ENCODE measurements at regions not wholly inside any gene's neighbourhood (a gene's known extent, or its start where the extent isn't known, plus 50 kb on each side); places are given as distances from the start of the nearest gene placed in this dataset.
A peak's percentile ranks its signal among the peaks of the same experiment; 100 is the strongest.

DNA sequence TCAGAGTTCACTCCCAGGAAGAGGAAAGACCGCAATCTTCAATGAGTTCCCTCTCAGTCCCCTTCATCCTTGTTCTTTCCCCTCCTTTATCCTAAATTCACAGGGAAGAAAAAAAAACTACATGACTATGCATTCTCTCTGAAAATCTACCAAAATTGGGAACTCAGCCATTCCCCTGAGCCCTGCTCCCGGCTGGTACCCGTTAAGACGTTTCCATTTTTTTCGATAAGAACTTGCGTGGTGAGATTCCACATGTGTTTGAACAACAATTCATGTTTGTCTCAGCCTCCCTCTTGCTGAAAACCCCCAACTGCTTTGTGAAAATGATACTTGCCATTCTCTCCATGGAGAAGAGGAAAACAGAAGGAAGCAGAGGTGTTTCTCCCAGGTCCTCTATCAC is 318.7 kb upstream of the ID2 start:
- no CpG with 5 or more reads among the region's 6 CpGs for WGBS, 2 donors (ENCODE audit: extremely low coverage in 2 of 2, insufficient read length in 2 of 2, insufficient replicate concordance in 1 of 2)
- no peak overlapping the region for H4K8ac ChIP-seq (ENCODE audit: low read depth, low read length)
- H4K91ac ChIP-seq (ENCODE audit: low read depth, low read length, poor library complexity), result no peak overlapping the region
- H2BK5ac ChIP-seq (ENCODE audit: low read length), result no peak overlapping the region
- H3K9me3 ChIP-seq (replicated peaks in 1 of 2; ENCODE audit: control insufficient read depth in 2 of 2, insufficient read depth in 1 of 2, low read depth in 1 of 2, low read length in 2 of 2), result peaks cover 0 to 4% of the 10 kb centered on the region in 2 donors
- no peaks in the 10 kb centered on the region for H3K79me1 ChIP-seq (ENCODE audit: low read depth, low read length)
- H2AK5ac ChIP-seq (ENCODE audit: low read depth, low read length), result no peak overlapping the region
- peak overlapping the region; percentile 39 for H2AFZ ChIP-seq (ENCODE audit: low read length)
- no peaks in the 10 kb centered on the region for H3K27me3 ChIP-seq (ENCODE audit: control insufficient read depth in 3 of 3, insufficient read depth in 3 of 3, low read depth in 1 of 3, low read length in 3 of 3)
- H3K27ac ChIP-seq (replicated peaks; ENCODE audit: low read length), result no peak overlapping the region
- DNase-seq (ENCODE audit: low spot score), result no peak
- H3K4ac ChIP-seq (ENCODE audit: low read length), result no peak overlapping the region
- H2BK12ac ChIP-seq (ENCODE audit: low read length), result no peak overlapping the region
- H2BK120ac ChIP-seq (ENCODE audit: low read depth, low read length), result no peak overlapping the region
- H2BK15ac ChIP-seq (ENCODE audit: low read length), result no peak overlapping the region
- peaks cover 0 to 2% of the 10 kb centered on the region in 2 donors for H3K4me1 ChIP-seq (ENCODE audit: control insufficient read depth in 2 of 2, insufficient read depth in 1 of 2, low read depth in 1 of 2, low read length in 2 of 2)
- H3K4me3 ChIP-seq (ENCODE audit: low read length in 2 of 2), result no peak overlapping the region
- no peak overlapping the region for H3K4me2 ChIP-seq (ENCODE audit: insufficient read depth, low read length, poor library complexity, severe bottlenecking)
- no peak overlapping the region for H3K14ac ChIP-seq (ENCODE audit: low read length)
- no peak overlapping the region for H3K18ac ChIP-seq (ENCODE audit: low read length)
- H3K9ac ChIP-seq (ENCODE audit: low read depth, low read length, poor library complexity), result no peak overlapping the region
- H3K36me3 ChIP-seq (replicated peaks in 1 of 2; ENCODE audit: control insufficient read depth in 2 of 2, insufficient read depth in 2 of 2, low read length in 2 of 2), result no peaks in the 10 kb centered on the region
- no peak overlapping the region for H3K23ac ChIP-seq (ENCODE audit: low read depth, low read length, poor library complexity)

DNA sequence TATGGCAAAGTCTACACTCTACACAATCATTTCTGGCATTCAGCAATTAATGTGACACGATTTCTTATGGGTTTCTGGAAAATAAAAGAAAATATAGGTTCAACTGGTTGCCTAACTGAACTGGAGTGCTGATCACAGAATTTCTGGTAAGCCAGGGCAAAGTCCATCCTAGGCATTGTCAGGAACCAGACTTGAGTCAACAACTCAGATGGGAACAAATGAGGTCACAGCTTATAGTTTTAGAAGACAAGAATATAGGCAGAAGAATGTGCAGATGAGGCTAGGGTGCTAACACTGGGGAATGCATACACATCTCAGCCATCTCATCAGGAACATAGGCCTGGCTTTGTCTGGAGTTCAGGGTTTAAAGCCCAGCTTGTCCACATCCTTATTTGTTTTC is 317.2 kb upstream of the ID2 start:
- H2AK5ac ChIP-seq (ENCODE audit: low read depth, low read length), result no peak overlapping the region
- no peak overlapping the region for H3K18ac ChIP-seq (ENCODE audit: low read length)

DNA sequence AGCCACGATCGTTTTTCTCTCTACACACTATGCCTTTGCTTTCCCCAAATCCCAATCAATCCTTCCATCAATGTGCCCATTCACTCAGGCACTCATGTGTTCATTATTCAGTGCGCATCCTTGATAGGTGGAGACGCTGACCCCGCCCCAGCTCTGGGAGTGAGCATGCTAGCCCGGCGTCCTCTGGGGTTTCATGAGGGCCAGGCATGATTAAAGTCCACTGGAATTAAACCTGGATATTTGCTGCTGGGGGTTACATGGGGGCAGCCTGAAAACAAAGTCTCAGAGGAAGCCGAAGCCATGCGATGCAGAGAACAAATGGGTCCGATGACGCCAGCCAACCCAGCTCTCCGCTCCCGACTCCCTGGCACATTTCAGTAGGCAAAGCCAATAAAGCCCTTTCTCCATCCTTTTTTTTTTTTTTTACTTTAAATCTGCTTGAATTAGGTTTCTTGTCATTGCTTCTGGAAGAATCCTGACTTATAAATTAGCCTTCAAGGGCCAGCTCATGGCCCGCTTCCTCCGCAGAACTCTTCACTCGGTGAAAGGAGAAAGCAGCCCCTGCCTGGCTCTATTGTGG is 316.4 kb upstream of the ID2 start:
- Histone ChIP-seq H3K36me3 (replicated peaks in 1 of 2; ENCODE audit: control insufficient read depth in 2 of 2, insufficient read depth in 2 of 2, low read length in 2 of 2) (no peaks in the 10 kb centered on the region), H2BK5ac (ENCODE audit: low read length) (no peak overlapping the region), H4K8ac (ENCODE audit: low read depth, low read length) (no peak overlapping the region), H2AFZ (ENCODE audit: low read length) (no peak overlapping the region), H3K27me3 (ENCODE audit: control insufficient read depth in 3 of 3, insufficient read depth in 3 of 3, low read depth in 1 of 3, low read length in 3 of 3) (no peaks in the 10 kb centered on the region), H3K27ac (replicated peaks; ENCODE audit: low read length) (no peak overlapping the region), H3K9me3 (replicated peaks in 1 of 2; ENCODE audit: control insufficient read depth in 2 of 2, insufficient read depth in 1 of 2, low read depth in 1 of 2, low read length in 2 of 2) (peaks cover 0 to 4% of the 10 kb centered on the region in 2 donors), H4K91ac (ENCODE audit: low read depth, low read length, poor library complexity) (no peak overlapping the region), H2BK15ac (ENCODE audit: low read length) (no peak overlapping the region), H3K4ac (ENCODE audit: low read length) (no peak overlapping the region), H3K23ac (ENCODE audit: low read depth, low read length, poor library complexity) (no peak overlapping the region), H3K4me3 (ENCODE audit: low read length in 2 of 2) (no peak overlapping the region), H3K4me2 (ENCODE audit: insufficient read depth, low read length, poor library complexity, severe bottlenecking) (no peak overlapping the region), H3K14ac (ENCODE audit: low read length) (no peak overlapping the region), H3K9ac (ENCODE audit: low read depth, low read length, poor library complexity) (no peak overlapping the region), H3K79me1 (ENCODE audit: low read depth, low read length) (no peaks in the 10 kb centered on the region), H3K18ac (ENCODE audit: low read length) (no peak overlapping the region), H2BK120ac (ENCODE audit: low read depth, low read length) (no peak overlapping the region), H3K4me1 (ENCODE audit: control insufficient read depth in 2 of 2, insufficient read depth in 1 of 2, low read depth in 1 of 2, low read length in 2 of 2) (peaks cover 0 to 2% of the 10 kb centered on the region in 2 donors), H2AK5ac (ENCODE audit: low read depth, low read length) (peak overlapping the region; percentile 2), H2BK12ac (ENCODE audit: low read length) (no peak overlapping the region)
- WGBS, 2 donors (ENCODE audit: extremely low coverage in 2 of 2, insufficient read length in 2 of 2, insufficient replicate concordance in 1 of 2), result no CpG with 5 or more reads among the region's 16 CpGs
- no peak for DNase-seq (ENCODE audit: low spot score)

More for the DNA sequence above, 317.2 kb upstream of the ID2 start:
- DNase-seq (ENCODE audit: low spot score), result no peak
- Histone ChIP-seq H3K4ac (ENCODE audit: low read length) (no peak overlapping the region), H2BK5ac (ENCODE audit: low read length) (no peak overlapping the region), H2BK12ac (ENCODE audit: low read length) (no peak overlapping the region), H3K14ac (ENCODE audit: low read length) (no peak overlapping the region), H4K8ac (ENCODE audit: low read depth, low read length) (no peak overlapping the region), H3K9me3 (replicated peaks in 1 of 2; ENCODE audit: control insufficient read depth in 2 of 2, insufficient read depth in 1 of 2, low read depth in 1 of 2, low read length in 2 of 2) (peaks cover 0 to 4% of the 10 kb centered on the region in 2 donors), H3K4me1 (ENCODE audit: control insufficient read depth in 2 of 2, insufficient read depth in 1 of 2, low read depth in 1 of 2, low read length in 2 of 2) (peaks cover 0 to 2% of the 10 kb centered on the region in 2 donors), H3K23ac (ENCODE audit: low read depth, low read length, poor library complexity) (no peak overlapping the region), H3K9ac (ENCODE audit: low read depth, low read length, poor library complexity) (no peak overlapping the region), H2AFZ (ENCODE audit: low read length) (no peak overlapping the region), H3K27ac (replicated peaks; ENCODE audit: low read length) (no peak overlapping the region), H2BK15ac (ENCODE audit: low read length) (no peak overlapping the region), H4K91ac (ENCODE audit: low read depth, low read length, poor library complexity) (no peak overlapping the region), H3K4me2 (ENCODE audit: insufficient read depth, low read length, poor library complexity, severe bottlenecking) (no peak overlapping the region), H3K27me3 (ENCODE audit: control insufficient read depth in 3 of 3, insufficient read depth in 3 of 3, low read depth in 1 of 3, low read length in 3 of 3) (no peaks in the 10 kb centered on the region), H3K36me3 (replicated peaks in 1 of 2; ENCODE audit: control insufficient read depth in 2 of 2, insufficient read depth in 2 of 2, low read length in 2 of 2) (no peaks in the 10 kb centered on the region), H3K4me3 (ENCODE audit: low read length in 2 of 2) (no peak overlapping the region), H2BK120ac (ENCODE audit: low read depth, low read length) (no peak overlapping the region), H3K79me1 (ENCODE audit: low read depth, low read length) (no peaks in the 10 kb centered on the region)
- no CpG with 5 or more reads among the region's 1 CpG for whole genome bisulfite sequencing, 2 donors (ENCODE audit: extremely low coverage in 2 of 2, insufficient read length in 2 of 2, insufficient replicate concordance in 1 of 2)

DNA sequence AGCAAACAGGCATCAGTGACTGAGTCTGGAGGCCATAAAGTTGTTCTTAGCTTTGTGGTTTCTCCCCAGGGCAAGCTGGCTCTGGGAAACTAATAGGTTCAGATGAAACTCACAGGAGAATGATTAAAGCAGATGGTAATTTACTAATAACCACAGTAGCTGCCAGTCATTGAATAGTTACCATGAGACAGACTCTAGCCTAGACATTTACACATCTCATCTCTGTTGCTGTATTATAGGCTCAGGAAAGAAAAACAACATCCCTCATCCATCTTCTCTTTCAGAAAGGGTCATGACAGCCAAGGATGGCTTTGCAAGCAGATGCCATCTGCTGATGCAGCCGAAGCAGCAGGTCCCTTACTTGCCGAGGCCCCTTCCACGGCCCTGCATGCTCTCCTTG is 314.0 kb upstream of the ID2 start:
- peak overlapping the region; percentile 15 for H3K18ac ChIP-seq (ENCODE audit: low read length)
- no peak overlapping the region for H2BK120ac ChIP-seq (ENCODE audit: low read depth, low read length)
- no peaks in the 10 kb centered on the region for H3K27me3 ChIP-seq (ENCODE audit: control insufficient read depth in 3 of 3, insufficient read depth in 3 of 3, low read depth in 1 of 3, low read length in 3 of 3)
- H2AK5ac ChIP-seq (ENCODE audit: low read depth, low read length), result peak overlapping the region; percentile 5
- no peak overlapping the region for H2AFZ ChIP-seq (ENCODE audit: low read length)
- H3K9ac ChIP-seq (ENCODE audit: low read depth, low read length, poor library complexity), result no peak overlapping the region
- no peak overlapping the region for H3K4ac ChIP-seq (ENCODE audit: low read length)
- peaks cover 0 to 3% of the 10 kb centered on the region in 2 donors for H3K9me3 ChIP-seq (replicated peaks in 1 of 2; ENCODE audit: control insufficient read depth in 2 of 2, insufficient read depth in 1 of 2, low read depth in 1 of 2, low read length in 2 of 2)
- H4K8ac ChIP-seq (ENCODE audit: low read depth, low read length), result no peak overlapping the region
- H3K4me2 ChIP-seq (ENCODE audit: insufficient read depth, low read length, poor library complexity, severe bottlenecking), result no peak overlapping the region
- H2BK5ac ChIP-seq (ENCODE audit: low read length), result no peak overlapping the region
- no peak overlapping the region for H3K14ac ChIP-seq (ENCODE audit: low read length)
- no peak overlapping the region for H2BK12ac ChIP-seq (ENCODE audit: low read length)
- no peak overlapping the region for H2BK15ac ChIP-seq (ENCODE audit: low read length)
- no peak overlapping the region for H4K91ac ChIP-seq (ENCODE audit: low read depth, low read length, poor library complexity)
- no CpG with 5 or more reads among the region's 3 CpGs for WGBS, 2 donors (ENCODE audit: extremely low coverage in 2 of 2, insufficient read length in 2 of 2, insufficient replicate concordance in 1 of 2)
- H3K27ac ChIP-seq (replicated peaks; ENCODE audit: low read length), result no peak overlapping the region
- H3K79me1 ChIP-seq (ENCODE audit: low read depth, low read length), result no peaks in the 10 kb centered on the region
- H3K36me3 ChIP-seq (replicated peaks in 1 of 2; ENCODE audit: control insufficient read depth in 2 of 2, insufficient read depth in 2 of 2, low read length in 2 of 2), result no peaks in the 10 kb centered on the region
- H3K4me3 ChIP-seq (ENCODE audit: low read length in 2 of 2), result no peak overlapping the region
- no peaks in the 10 kb centered on the region for H3K4me1 ChIP-seq (ENCODE audit: control insufficient read depth in 2 of 2, insufficient read depth in 1 of 2, low read depth in 1 of 2, low read length in 2 of 2)
- no peak for DNase-seq (ENCODE audit: low spot score)
- H3K23ac ChIP-seq (ENCODE audit: low read depth, low read length, poor library complexity), result no peak overlapping the region

Measured in neuronal stem cell (in vitro differentiated cells).